Skeletal muscle cell (primary cell): ENCODE measurements at regions not wholly inside any gene's neighbourhood (a gene's known extent, or its start where the extent isn't known, plus 50 kb on each side); places are given as distances from the start of the nearest gene placed in this dataset.

Experiments
- DNase-seq: peaks from one replicate; pipeline ENCODE4 v3.0.0-alpha.2; 2010; ENCODE audit warnings: low read depth
- H3K4me3 ChIP-seq: 2 replicates; pipeline ENCODE4 v1.5.1; 2011; ENCODE audit warnings: low read depth, mild to moderate bottlenecking, control low read depth, low read length, moderate library complexity

DNA sequence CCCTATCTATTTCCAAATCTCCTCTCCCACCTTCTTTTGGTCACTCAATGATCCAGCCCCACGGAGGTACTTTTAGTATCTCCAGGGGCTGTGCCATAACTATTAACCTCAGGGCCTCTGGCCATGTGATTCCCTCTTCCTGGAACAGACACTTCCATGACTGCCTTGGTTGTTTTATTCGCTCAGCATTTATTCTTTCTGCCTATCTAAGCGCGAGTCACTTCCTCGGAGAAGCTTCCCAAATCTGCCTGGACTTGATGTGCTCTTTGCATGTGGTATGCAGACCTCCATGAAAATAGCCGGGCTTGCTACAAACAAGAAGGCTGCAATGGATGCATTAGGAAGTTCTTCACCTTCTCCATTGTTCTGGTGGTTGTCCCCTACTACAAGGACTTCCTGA, 939.0 kb upstream of the TMEM132C start:
- no peak for DNase-seq
- no peak overlapping the region for H3K4me3 ChIP-seq

DNA sequence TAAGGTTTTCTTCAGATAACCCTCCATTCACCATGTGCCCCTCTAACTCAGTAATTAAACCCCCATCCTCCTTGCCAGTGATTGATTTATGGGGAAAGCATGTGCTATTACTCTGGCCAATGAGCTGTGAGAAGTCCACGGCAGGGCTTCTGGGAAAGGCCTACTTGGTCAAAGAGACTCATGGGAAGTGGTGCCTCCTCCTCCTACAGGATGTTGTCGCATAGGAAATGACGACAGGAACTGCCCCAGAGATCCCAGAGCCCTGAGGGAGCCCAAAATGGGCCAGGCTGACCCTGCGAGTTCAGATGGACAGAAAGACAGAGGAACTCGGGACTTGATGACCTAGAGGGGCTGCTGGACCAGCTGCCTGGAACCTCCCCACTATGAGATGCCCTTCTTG, 938.1 kb upstream of the TMEM132C start:
- DNase-seq: no peak

DNA sequence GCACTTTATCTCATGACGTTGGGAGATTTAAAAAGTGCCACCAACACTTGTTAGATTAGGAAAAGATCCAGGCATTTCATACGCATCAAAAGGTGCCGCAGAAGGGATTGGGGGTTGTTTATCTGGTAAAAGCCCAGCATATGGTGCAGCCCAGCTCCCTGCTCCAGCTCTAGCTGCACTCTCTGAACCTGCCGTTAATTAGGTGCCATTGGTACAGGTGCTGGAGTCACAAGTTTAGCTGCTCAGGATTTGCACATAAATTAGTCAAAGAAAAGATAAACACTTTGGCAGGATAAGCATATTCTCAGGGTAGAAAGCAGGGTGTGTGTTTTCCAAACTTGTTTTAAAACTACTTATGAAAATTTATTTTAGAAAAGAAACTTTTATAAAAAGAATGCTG, 932.6 kb upstream of the TMEM132C start:
- H3K4me3 ChIP-seq: no peak overlapping the region
- no peak for DNase-seq

More for the DNA sequence above, 938.1 kb upstream of the TMEM132C start:
- H3K4me3 ChIP-seq: no peak overlapping the region

DNA sequence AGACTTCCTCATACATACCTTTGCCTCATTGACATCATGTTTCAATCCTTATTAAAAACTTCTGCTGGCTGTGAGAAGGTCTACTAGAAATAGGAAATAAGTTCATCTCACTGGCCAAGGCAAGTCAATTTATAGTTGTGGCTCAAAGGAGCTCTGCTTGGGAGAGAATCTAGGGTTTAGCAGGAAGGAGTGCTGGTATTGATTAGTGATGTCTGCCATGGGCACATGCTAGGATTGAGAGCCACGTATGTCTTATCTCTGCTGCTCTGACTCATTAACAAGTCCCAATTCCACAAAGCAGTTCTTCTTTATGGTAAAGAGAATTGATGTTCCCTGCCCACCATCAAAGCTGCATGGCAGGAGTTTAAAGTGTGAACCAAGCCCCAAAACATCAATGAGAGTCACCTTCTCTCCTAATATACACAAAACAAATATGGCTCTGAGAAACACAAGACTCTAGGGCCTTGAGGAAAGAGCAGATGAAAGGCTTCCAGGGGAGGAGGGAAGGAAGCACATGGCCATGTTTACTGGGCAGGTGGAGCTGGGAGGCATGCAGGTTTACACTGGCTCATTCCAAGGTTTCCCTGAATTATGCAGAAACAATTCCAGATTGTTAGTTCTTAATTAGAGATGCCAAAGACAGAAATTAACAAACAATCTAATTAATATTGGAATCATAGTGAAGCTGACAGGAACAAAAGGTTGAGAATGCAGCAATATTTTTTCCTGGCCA, 931.9 kb upstream of the TMEM132C start:
- no peak for DNase-seq
- H3K4me3 ChIP-seq: no peak overlapping the region

DNA sequence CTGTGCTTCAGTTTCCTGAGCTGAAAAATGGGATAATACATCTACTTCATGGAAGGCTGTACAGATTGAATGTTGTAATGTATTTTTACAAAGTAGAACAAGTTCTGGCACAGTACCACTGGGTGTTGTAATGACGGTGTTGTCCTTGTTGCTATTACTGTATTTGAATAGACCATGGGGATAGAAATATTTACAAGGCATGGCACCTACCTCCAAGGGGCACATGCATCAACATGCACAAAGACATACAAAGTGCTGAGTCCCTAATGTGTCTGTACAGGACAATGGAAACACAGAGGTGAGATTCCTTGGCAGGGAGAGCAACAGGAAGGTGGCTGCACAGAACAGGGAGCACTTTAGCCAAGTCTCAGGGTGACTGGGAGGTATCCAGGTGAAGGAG, 930.6 kb upstream of the TMEM132C start:
- DNase-seq: no peak

DNA sequence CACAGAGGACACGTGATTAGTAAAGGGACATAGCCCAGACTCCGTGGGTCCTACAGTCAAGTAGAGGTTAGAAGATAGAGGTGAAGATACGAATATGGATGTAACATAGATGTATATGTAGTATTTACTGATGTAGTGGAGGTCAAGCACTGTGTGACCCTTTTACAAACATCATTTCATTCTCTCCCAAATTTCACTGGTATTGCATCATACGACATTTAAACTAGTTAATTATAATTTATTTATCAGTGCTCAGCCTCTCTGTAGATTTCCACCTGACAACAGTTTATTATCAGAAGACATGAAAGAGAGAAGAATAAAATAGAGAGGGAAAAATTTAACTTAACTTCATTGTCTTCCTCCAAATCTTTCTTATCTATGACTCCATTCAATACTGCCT, 927.9 kb upstream of the TMEM132C start:
- H3K4me3 ChIP-seq: no peak overlapping the region
- DNase-seq: no peak

More for the DNA sequence above, 930.6 kb upstream of the TMEM132C start:
- no peak overlapping the region for H3K4me3 ChIP-seq

DNA sequence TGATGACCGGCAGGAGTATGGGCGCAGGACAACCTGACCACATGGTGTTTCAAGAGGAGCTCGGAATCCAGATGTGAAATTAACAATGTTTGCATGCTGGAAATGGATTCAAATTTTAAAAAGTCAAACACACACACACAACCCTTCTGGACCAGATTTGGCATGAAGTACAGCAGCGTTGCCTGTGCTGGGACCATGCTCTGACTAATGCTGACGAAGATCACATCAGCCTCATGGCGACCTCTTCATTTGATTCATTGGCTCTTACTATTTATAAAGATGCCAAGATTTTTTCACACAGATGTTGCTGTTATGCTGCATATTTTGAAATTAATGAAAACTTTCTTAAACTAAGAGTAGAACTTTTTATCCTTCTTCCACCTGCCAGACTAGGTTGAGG, 926.6 kb upstream of the TMEM132C start:
- DNase-seq: no peak
- H3K4me3 ChIP-seq: no peak overlapping the region

DNA sequence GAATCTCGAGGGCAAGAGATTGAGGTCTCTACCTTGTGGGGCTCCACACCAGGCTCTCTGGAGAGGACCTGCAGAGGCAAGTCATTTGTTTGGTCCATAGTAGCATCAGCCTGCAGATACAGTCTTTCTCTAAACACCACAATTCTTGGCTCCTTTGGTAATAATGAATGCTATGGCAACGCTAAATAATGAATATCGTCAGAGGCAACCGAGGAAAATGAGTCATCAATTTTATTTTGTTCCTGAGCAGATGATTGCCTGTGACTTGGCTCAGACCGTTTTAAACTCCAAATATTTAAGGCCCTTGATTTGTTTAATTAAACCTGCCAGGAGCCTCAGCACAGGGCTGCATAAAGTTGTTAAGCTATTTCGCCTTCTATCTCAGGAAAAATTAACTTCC, 924.1 kb upstream of the TMEM132C start:
- no peak for DNase-seq
- no peak overlapping the region for H3K4me3 ChIP-seq

DNA sequence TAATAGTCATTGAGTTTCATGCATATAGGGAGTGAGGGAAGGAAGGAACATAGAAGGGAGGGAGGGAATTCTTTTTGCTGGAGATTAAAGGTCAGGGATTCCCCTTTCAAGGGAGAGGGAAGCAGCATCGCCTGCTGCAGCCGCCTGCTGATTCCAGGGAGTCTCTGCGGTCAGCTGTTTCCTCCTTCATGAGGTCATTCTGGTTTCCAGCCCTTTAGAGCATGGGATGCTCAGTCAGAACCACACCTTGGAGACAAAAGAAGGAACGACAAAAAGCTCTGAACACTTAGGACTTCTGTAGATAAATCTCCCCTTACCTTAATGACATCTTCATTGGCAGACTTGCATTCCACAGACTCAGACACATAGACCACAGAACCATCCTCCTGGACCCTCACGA, 923.0 kb upstream of the TMEM132C start:
- no peak overlapping the region for H3K4me3 ChIP-seq
- no peak for DNase-seq

DNA sequence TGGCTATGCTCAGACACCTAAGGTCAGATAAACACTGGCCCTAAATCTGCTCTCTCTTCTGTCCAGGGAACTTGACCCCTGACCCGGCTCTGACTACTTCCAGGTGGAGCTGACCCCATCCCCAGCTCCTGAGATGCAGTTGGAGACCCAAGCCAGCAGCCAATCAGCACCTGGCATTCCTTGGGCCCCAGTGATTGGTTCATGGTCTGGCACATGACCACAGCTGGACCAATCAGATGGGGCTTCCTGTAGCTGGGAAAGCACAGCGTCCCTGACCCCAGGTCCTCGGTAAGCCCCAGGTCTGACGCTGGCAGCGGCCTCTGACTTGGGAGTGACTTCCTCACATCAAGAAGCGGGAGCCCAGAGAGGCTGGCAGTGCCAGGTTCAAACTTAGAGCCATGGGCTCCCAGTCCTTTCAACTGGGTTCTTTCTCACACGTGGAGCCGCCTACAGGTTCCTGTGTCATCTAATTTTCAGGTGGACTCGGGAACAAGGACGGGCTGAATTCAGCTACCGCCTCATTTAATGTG, 915.4 kb upstream of the TMEM132C start:
- DNase-seq: no peak
- no peak overlapping the region for H3K4me3 ChIP-seq

DNA sequence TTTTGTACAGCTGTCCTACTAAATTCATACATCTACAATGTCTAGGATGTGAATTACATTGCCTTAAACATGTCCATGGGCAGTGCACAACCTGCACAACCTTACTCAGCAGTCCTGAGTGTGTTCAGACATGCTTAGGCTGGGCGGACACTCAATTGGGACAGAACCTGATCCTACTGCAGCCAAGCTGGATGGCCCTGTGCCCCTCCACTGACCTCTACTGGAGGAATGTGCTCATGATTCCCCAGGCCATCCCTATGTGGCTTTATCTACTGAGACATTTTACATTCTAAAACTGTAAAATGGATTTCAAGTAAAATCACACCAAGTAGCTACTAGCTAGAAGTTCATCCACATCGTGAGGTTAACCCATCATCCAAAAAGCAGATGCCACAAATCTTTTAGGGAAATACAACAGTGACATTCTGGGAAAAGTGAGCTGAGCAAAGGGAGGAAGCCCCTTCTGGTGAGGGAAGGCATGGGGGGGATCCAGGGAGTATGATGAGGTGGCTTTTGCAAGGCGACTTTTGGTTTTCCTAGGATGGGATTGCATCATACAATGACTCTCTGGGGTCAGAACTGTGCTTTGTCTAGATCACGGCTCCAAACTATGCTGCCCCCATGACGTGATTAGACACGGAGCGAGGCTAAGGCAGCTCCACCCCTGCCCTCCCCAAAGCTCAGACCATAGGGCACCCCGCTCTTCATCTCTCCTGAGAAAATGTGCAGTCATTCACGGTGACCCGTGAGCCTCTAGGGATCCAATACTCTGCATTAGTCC, 911.7 kb upstream of the TMEM132C start:
- DNase-seq: no peak
- H3K4me3 ChIP-seq: no peak overlapping the region

DNA sequence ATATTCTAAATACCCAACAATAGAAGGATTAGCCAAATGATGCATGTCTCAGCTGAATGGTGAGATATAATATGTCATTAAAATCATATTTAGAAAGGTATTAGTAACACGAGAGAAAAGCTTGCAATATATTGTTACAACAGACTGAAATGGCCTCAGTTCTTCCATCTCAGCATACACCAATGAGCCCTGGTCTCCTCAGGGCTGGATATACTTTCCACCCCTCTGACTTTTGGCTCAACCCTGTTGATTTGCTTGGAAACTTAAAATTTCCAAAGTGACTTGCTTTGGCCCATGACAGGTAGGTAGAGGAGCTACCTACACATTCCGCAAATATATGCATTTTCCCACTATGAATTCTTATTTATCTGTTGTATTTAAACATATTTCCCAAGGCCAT, 908.1 kb upstream of the TMEM132C start:
- no peak for DNase-seq
- no peak overlapping the region for H3K4me3 ChIP-seq

DNA sequence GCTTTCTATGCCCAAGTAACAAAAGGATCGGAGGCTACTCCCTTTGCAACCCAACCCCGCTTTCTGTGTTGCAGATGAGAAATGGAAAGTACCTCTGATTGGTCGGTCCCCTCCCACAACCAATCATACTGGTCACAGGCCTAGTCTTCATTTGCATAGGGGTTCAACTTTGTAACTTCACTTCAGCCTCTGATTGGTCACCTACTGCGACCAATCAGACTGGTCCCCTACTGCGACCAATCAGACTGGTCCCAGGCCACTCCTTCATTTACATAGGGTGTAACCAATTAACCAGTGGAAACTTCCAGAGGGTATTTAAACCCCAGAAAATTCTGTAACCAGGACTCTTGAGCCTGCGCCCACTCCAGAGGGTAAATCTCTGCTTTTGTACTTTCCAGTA, 906.4 kb upstream of the TMEM132C start:
- DNase-seq: no peak
- H3K4me3 ChIP-seq: no peak overlapping the region

DNA sequence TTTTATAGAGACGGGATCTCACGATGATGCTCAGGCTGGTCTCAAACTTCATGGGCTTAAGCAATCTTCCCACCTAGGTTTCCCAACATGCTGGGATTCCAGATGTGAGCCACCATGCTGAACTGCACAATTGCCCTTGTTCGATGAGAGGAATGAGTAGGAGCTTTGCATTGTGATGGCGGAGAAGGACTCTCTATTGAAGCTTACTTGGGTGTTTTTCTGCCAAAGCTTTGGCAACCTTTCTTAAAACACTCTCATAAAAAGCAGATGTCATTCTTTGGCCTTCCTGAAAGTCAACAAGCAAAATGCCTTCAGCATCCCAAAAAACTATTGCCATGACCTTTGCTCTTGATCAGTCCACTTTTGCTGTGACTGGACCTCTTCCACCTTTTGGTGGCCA, 904.8 kb upstream of the TMEM132C start:
- no peak overlapping the region for H3K4me3 ChIP-seq
- no peak for DNase-seq

DNA sequence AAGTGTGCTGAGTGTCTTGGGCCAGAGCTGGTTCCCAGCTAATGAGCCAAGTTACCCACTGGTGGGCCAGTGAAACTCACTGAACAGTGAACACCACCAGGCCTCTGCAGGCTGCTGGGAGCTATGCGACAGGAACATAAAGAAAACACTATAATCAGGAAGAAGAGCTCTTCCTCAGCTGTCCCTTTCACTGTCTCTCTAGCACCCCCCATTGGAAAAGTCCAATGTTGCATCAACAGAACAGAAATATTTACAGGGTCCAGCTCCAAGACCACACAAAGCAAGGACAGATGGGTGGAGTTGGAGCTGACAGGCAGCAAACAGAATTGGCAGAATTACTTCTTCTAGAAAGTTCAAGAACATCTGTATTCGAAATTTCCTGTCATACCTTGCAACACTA, 903.6 kb upstream of the TMEM132C start:
- no peak for DNase-seq

DNA sequence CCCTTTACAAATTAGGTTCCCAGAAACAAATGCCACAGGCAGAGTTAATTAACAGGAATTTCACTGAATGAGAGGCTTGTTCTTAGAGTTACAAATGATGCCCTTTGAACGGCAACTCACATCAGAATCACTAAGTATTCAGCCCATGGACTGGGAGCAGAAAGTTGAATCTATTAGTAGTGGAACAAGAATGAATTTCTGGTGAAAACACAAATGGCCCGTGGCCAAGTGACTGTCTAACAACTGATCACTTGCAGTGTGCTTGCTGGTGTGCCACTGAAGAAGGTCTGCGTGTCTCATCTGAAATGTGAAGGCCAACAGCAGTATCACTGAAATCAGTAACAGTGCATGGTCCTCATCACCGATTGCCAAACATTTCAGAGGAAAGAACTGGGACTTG, 893.4 kb upstream of the TMEM132C start:
- no peak overlapping the region for H3K4me3 ChIP-seq
- no peak for DNase-seq

More for the DNA sequence above, 903.6 kb upstream of the TMEM132C start:
- no peak overlapping the region for H3K4me3 ChIP-seq

DNA sequence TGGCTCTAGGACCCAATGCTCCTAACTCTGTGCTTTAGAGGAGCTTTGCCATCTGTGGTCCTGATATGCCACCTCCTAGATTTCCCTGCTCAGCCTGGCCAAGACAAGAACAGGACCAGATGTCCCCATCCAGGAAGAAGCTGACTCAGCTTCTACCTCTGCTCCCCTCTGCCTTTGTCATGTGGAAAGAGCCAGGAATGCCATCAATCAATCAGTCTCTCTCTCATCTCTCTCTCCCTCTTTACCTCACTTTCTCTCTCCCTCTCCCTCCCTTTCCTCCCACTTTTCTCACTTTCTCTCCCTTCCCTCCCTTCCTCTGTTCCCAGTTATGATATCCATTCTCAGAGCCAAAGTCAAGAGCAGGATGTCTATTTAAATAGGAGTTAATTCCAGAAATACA, 892.5 kb upstream of the TMEM132C start:
- no peak for DNase-seq
- no peak overlapping the region for H3K4me3 ChIP-seq

DNA sequence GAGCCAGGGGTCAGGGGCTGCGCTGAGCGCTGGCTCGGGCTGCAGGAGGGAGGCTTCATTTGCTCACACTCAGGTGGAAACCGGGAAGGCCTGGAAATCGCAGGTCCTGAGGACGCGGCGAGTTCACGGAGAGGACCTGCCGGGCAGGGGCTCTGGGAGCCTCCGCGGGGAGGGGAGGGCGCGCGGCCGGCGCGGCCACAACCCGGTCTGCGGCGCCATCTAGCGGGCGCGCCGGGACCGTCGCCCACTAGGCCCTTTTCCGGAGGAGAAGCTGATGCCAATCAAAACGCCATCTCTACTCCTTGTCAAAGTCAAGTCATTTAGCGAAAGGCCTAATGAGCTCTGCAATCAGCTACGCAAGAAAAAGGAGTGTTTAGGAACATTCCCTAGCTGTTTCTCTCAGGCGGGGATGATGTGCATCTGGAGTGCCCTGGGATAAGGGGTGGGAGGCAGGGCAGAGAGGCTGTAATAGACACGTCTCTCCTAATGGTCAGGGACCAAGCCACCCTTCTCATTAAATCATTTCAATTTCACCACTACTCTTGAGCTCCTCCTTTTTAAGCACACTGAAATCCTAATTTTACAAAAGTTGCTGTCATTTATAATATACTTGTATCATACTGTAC, 885.8 kb upstream of the TMEM132C start:
- DNase-seq: no peak
- H3K4me3 ChIP-seq: peak overlapping the region; percentile 49

DNA sequence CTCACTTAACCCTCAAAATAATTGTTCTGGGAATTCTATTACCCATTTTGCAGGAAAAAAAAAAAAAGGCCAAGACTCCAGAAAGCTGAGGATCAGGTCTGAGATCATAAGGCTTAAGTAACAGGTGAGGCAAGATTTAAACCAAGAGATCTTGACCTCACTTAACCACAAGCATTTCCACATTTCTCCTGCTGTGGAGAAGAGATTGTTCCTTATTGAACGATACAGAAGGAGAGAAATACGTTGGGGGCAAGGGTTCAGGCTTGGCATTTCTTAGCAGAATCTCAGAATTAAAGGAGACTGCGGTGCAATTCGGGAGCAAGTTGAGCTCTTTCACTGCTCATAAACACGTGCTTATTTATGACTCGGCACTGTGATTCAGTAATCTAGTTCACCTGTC, 885.3 kb upstream of the TMEM132C start:
- DNase-seq: no peak

DNA sequence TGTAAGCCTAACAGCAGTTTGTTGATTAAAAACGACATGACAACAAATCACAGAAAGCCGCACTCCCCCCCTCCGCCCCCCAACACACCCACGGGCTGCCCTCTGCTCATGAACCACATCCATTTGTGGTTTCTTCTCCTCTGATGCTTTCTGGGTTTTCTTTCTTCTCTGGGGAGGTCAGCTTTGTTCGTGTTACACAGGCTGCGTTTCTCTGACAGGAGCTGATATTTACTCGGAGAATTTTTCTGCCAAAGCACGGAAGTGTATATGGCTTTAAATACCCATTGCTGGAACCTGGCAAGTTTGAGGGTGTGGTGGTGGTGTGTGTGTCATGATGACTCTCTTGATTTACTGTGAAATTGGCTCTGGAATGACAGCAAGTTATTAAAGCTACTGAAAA, 883.7 kb upstream of the TMEM132C start:
- H3K4me3 ChIP-seq: no peak overlapping the region
- DNase-seq: no peak

More for the DNA sequence above, 885.3 kb upstream of the TMEM132C start:
- no peak overlapping the region for H3K4me3 ChIP-seq
